Neural progenitor cell (in vitro differentiated cells): ENCODE measurements at regions not wholly inside any gene's neighbourhood (a gene's known extent, or its start where the extent isn't known, plus 50 kb on each side); places are given as distances from the start of the nearest gene placed in this dataset.

Source experiments
- EZH2 ChIP-seq: fragments of 200-600 bp; sonication (generic); IDR thresholded peaks from 2 replicates; pipeline ENCODE4 v1.6.1; 2017; ENCODE audit warnings: antibody characterized with exemption, mild to moderate bottlenecking, moderate library complexity
- EZH2phosphoT487 ChIP-seq: fragments of 200-600 bp; sonication (generic); IDR thresholded peaks from 2 replicates; pipeline ENCODE4 v1.6.1; 2017; ENCODE audit warnings: antibody characterized with exemption
- TF ChIP-seq, protein P1 (sequence below): fragments of 200-600 bp; sonication (generic); IDR thresholded peaks from 2 replicates; pipeline ENCODE4 v1.5.1; 2017; ENCODE audit warnings: antibody characterized with exemption, mild to moderate bottlenecking

DNA sequence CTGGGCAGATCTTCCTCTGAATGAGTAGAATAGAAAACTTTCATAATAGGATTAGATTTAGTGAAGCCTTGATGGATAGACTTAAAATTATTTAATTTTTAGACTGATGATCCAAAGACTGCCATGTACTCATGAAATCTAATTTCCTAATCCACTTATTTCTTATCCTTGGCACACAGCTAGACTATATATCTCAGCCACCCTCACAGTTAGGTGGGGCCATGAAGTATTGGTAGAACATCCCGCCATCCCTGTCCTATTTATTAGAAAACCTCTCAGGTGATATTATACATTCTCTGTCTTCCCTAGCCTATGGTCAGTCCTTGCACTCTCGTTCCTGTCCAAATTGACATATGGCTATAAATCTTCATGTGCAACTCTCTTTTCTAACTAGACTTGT lies 110.9 kb downstream of the FAM170A start:
- TF ChIP-seq EZH2phosphoT487 (no peak), EZH2 (no peak)
- TF ChIP-seq, protein P1, sequence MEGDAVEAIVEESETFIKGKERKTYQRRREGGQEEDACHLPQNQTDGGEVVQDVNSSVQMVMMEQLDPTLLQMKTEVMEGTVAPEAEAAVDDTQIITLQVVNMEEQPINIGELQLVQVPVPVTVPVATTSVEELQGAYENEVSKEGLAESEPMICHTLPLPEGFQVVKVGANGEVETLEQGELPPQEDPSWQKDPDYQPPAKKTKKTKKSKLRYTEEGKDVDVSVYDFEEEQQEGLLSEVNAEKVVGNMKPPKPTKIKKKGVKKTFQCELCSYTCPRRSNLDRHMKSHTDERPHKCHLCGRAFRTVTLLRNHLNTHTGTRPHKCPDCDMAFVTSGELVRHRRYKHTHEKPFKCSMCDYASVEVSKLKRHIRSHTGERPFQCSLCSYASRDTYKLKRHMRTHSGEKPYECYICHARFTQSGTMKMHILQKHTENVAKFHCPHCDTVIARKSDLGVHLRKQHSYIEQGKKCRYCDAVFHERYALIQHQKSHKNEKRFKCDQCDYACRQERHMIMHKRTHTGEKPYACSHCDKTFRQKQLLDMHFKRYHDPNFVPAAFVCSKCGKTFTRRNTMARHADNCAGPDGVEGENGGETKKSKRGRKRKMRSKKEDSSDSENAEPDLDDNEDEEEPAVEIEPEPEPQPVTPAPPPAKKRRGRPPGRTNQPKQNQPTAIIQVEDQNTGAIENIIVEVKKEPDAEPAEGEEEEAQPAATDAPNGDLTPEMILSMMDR, result no peak
